A549 (cell line): ENCODE measurements at regions not wholly inside any gene's neighbourhood (a gene's known extent, or its start where the extent isn't known, plus 50 kb on each side); places are given as distances from the start of the nearest gene placed in this dataset.
"Not testable (repeated sequence)": the region's sequence is repeated elsewhere in the genome, so short reads cannot be mapped to it uniquely, and the experiment has no call there.

Experiments used
- ATAC-seq, 2 experiments: fragments of 200-7000 bp in 1 of 2; fragments of >200 bp in 1 of 2; cut with Nextera tagmentation in 1 of 2; cut with Tn5 transposase in 1 of 2; 3 replicates each; pipeline versions ENCODE4 v1.8.0 to v1.9.1; 2018 to 2020; ENCODE audit warnings: mild to moderate bottlenecking in 1 of 2, moderate library complexity in 1 of 2
- CTCF ChIA-PET: fragments of 300-600 bp; sonication (Branson Sonifier 250); formaldehyde crosslinking; extraction: SDS; loops from one replicate; lab custom pipeline; 2021; ENCODE audit warnings: antibody characterized with exemption, inconsistent platforms; lab: Yijun Ruan, JAX
- POLR2A ChIA-PET: fragments of 350-600 bp; formaldehyde crosslinking; extraction: SDS; loops from one replicate; lab custom pipeline; 2021; ENCODE audit warnings: antibody characterized with exemption, inconsistent platforms; lab: Yijun Ruan, JAX
- DNase-seq, 2 experiments: peaks; one replicate each; pipeline versions ENCODE4 v3.0.0 to v3.0.0-alpha.2; 2011 to 2016; ENCODE audit warnings: low read depth in 1 of 2, low spot score in 1 of 2
- FAIRE-seq: peaks from 2 replicates; lab custom pipeline; 2011; peaks lifted over from hg19 to GRCh38; lab: Jason Lieb, UNC
- H3K27ac ChIP-seq, 2 experiments: fragments of >200 bp; sonication (Bioruptor Twin); formaldehyde crosslinking; 3 replicates each; pipeline ENCODE4 v1.5.1; 2016 to 2017
- H3K4me1 ChIP-seq: fragments of >200 bp; sonication (Bioruptor Twin); formaldehyde crosslinking; 3 replicates; pipeline ENCODE4 v1.6.1; 2016
- H3K4me2 ChIP-seq: fragments of >200 bp; sonication (Bioruptor Twin); formaldehyde crosslinking; 3 replicates; pipeline ENCODE4 v1.6.1; 2016
- H3K4me3 ChIP-seq: fragments of >200 bp; sonication (Bioruptor Twin); formaldehyde crosslinking; 3 replicates; pipeline ENCODE4 v1.5.1; 2016
- H3K9me3 ChIP-seq: fragments of >200 bp; sonication (Bioruptor Twin); formaldehyde crosslinking; 3 replicates; pipeline ENCODE4 v1.6.1; 2016
- CBX2 ChIP-seq: fragments of 200-600 bp; sonication (generic); IDR thresholded peaks from 2 replicates; pipeline ENCODE4 v1.6.1; 2016; ENCODE audit warnings: low read depth, mild to moderate bottlenecking, borderline replicate concordance
- CBX8 ChIP-seq: fragments of 200-600 bp; sonication (generic); IDR thresholded peaks from 2 replicates; pipeline ENCODE4 v1.6.1; 2016
- CHD2 ChIP-seq: fragments of 150-350 bp; IDR thresholded peaks from 2 replicates; pipeline ENCODE4 v1.6.1; 2014; ENCODE audit warnings: low read length; ENCODE audit not compliant: partially characterized antibody
- CHD4 ChIP-seq: fragments of 200-600 bp; sonication (generic); IDR thresholded peaks from 2 replicates; pipeline ENCODE4 v1.6.1; 2016; ENCODE audit warnings: antibody characterized with exemption, mild to moderate bottlenecking, borderline replicate concordance
- EHF ChIP-seq: fragments of 250-450 bp; sonication (Bioruptor Pico); IDR thresholded peaks from 2 replicates; pipeline ENCODE4 v1.5.0; 2020; ENCODE audit warnings: mild to moderate bottlenecking
- EHMT2 ChIP-seq: fragments of 200-600 bp; sonication (generic); IDR thresholded peaks from 2 replicates; pipeline ENCODE4 v1.6.1; 2016; ENCODE audit warnings: antibody characterized with exemption, low read depth, mild to moderate bottlenecking, moderate library complexity
- HDAC2 ChIP-seq: fragments of 200-600 bp; sonication (generic); IDR thresholded peaks from 2 replicates; pipeline ENCODE4 v1.6.1; 2016
- HEYL ChIP-seq: fragments of 250-450 bp; sonication (Bioruptor Pico); IDR thresholded peaks from 2 replicates; pipeline ENCODE4 v1.8.0; 2021; ENCODE audit warnings: mild to moderate bottlenecking, moderate library complexity
- HOXA7 ChIP-seq: fragments of 250-450 bp; sonication (Bioruptor Pico); IDR thresholded peaks from 2 replicates; pipeline ENCODE4 v1.5.0; 2020; ENCODE audit warnings: mild to moderate bottlenecking, moderate library complexity
- JUNB ChIP-seq: fragments of >200 bp; sonication (Bioruptor Twin); formaldehyde crosslinking; IDR thresholded peaks from 2 replicates; pipeline ENCODE4 v1.6.1; 2016
- KDM5A ChIP-seq: fragments of 200-600 bp; sonication (generic); IDR thresholded peaks from 2 replicates; pipeline ENCODE4 v1.6.1; 2016; ENCODE audit warnings: antibody characterized with exemption, mild to moderate bottlenecking
- POLR2A ChIP-seq: IDR thresholded peaks from 2 replicates; pipeline ENCODE4 v1.6.1; 2012; ENCODE audit warnings: mild to moderate bottlenecking, low read length
- RAD21 ChIP-seq, 2 experiments: fragments of >200 bp in 1 of 2; sonication (Bioruptor Twin) in 1 of 2; formaldehyde crosslinking in 1 of 2; IDR thresholded peaks in 1 of 2; conservative IDR thresholded peaks in 1 of 2; 2 replicates in 1 of 2; 3 replicates in 1 of 2; pipeline ENCODE4 v1.6.1; 2012 to 2018; ENCODE audit warnings: inconsistent platforms in 1 of 2
- RARB ChIP-seq: fragments of 250-450 bp; sonication (Bioruptor Pico); IDR thresholded peaks from 2 replicates; pipeline ENCODE4 v1.8.0; 2021; ENCODE audit warnings: mild to moderate bottlenecking, moderate library complexity
- TFCP2L1 ChIP-seq: fragments of 250-450 bp; sonication (Bioruptor Pico); IDR thresholded peaks from 2 replicates; pipeline ENCODE4 v1.5.0; 2021; ENCODE audit warnings: mild to moderate bottlenecking
- ZSCAN20 ChIP-seq: fragments of 250-450 bp; sonication (Bioruptor Pico); IDR thresholded peaks from 2 replicates; pipeline ENCODE4 v1.8.0; 2022; ENCODE audit warnings: mild to moderate bottlenecking, moderate library complexity
- WGBS: methylation state at CpG from one replicate; pipeline ENCODE4 v1.1.6; 2017; ENCODE audit errors: missing lambda C conversion rate; 5-methylcytosine and 5-hydroxymethylcytosine counted together
- TF ChIP-seq, protein P1 (sequence below): fragments of 450-650 bp; IDR thresholded peaks from 2 replicates; pipeline ENCODE4 v1.6.1; 2014; ENCODE audit warnings: antibody characterized with exemption
- TF ChIP-seq, protein P2 (sequence below): fragments of 250-450 bp; sonication (Bioruptor Pico); IDR thresholded peaks from 2 replicates; pipeline ENCODE4 v1.5.0; 2020; ENCODE audit warnings: low read depth, mild to moderate bottlenecking, moderate library complexity
- TF ChIP-seq, protein P3 (sequence below): fragments of >200 bp; sonication (Bioruptor Twin); formaldehyde crosslinking; IDR thresholded peaks from 3 replicates; pipeline ENCODE4 v1.5.1; 2016
- TF ChIP-seq, protein P4 (sequence below): fragments of 200-600 bp; sonication (generic); IDR thresholded peaks from 2 replicates; pipeline ENCODE4 v1.6.1; 2016; ENCODE audit warnings: antibody characterized with exemption, mild to moderate bottlenecking, moderate library complexity

DNA sequence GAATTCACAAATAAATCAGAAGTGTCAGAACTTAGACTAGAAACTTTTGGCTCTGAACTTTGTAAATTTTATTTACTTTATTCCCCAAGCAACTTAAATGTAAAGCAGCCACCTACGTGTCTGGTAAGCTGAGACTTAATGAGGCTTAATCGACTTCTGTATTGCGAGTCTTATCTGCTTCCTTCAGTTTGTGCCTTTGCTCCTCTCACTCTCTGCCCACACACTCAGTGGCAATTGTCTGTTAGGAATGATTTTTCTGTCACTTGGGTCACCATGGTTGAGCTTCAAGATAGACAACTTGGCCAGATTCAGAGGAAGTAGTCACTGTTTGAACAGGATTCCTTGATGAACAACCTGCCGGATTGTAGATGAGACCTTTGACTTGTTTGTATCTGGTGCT, 691.4 kb upstream of the FSHR start:
- Histone ChIP-seq H3K27ac (no peak overlapping the region), H3K4me3 (no peak overlapping the region), H3K4me2 (no peak overlapping the region), H3K9me3 (no peaks in the 10 kb centered on the region), H3K4me1 (no peaks in the 10 kb centered on the region)
- ChIA-PET POLR2A (no interaction called here), CTCF (no interaction called here)
- no peak for DNase-seq
- TF ChIP-seq KDM5A (no peak), EHMT2 (no peak), POLR2A (no peak), HOXA7 (CRISPR knock-in tag) (no peak), EHF (no peak), JUNB (no peak), CBX8 (no peak), CHD4 (no peak), HDAC2 (no peak), RAD21 (conservative IDR thresholded peaks at IDR 0.05 in 1 of 2, IDR thresholded peaks at IDR 0.05 in 1 of 2) (no peak), CHD2 (no peak)
- TF ChIP-seq, protein P1, sequence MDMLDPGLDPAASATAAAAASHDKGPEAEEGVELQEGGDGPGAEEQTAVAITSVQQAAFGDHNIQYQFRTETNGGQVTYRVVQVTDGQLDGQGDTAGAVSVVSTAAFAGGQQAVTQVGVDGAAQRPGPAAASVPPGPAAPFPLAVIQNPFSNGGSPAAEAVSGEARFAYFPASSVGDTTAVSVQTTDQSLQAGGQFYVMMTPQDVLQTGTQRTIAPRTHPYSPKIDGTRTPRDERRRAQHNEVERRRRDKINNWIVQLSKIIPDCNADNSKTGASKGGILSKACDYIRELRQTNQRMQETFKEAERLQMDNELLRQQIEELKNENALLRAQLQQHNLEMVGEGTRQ, result no peak
- TF ChIP-seq, protein P2, sequence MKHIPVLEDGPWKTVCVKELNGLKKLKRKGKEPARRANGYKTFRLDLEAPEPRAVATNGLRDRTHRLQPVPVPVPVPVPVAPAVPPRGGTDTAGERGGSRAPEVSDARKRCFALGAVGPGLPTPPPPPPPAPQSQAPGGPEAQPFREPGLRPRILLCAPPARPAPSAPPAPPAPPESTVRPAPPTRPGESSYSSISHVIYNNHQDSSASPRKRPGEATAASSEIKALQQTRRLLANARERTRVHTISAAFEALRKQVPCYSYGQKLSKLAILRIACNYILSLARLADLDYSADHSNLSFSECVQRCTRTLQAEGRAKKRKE (CRISPR knock-in tag), result no peak
- FAIRE-seq, result no peak
- no peak for ATAC-seq
- 27% methylated on average over 4 of the region's 4 CpGs for WGBS

DNA sequence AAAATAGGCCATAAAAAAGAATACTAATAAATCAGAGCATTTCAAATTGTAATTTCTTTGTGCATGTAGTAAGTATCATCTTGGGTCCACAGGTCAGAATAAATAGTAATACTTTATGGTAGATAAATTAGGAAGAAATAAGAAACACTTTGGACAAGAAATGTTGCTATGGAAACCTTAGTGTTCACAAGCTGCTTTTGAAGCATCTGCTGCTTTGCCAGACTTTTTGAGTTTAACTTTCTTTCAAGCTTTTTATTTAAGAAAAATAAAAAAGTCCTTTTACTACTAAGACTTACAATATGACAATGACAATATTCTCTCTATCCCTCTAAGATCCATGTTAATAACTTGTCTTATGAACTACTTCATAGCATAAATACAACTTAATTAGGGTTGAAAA, 690.7 kb upstream of the FSHR start:
- no peak overlapping the region for H3K4me3 ChIP-seq
- no peak for ATAC-seq
- DNase-seq, result no peak
- no peak for FAIRE-seq
- POLR2A ChIA-PET, result no interaction called here
- no peaks in the 10 kb centered on the region for H3K4me1 ChIP-seq
- no peak overlapping the region for H3K4me2 ChIP-seq
- TF ChIP-seq CBX2 (no peak), HEYL (no peak), RARB (no peak)
- TF ChIP-seq, all 56 proteins: peak for 0
- Histone ChIP-seq H3K9me3 (no peaks in the 10 kb centered on the region), H3K27ac (no peak overlapping the region)
- CTCF ChIA-PET, result no interaction called here

DNA sequence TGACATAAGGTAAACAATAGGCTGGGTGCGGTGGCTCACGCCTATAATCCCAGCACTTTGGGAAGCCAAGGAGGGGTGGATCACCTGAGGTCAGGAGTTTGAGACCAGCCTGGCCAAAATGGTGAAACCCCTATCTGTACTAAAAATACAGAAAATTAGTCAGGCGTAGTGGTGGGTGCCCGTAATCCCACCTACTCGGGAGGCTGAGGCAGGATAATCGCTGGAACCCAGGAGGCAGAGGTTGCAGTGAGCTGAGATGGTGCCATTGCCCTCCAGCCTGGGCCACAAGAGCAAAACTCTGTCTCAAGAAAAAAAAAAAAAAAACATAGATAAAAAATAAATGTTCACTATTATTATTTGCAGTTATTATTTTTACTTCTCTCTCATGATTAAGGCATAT, 689.8 kb upstream of the FSHR start:
- ATAC-seq, CTCF ChIA-PET: not testable (repeated sequence)

DNA sequence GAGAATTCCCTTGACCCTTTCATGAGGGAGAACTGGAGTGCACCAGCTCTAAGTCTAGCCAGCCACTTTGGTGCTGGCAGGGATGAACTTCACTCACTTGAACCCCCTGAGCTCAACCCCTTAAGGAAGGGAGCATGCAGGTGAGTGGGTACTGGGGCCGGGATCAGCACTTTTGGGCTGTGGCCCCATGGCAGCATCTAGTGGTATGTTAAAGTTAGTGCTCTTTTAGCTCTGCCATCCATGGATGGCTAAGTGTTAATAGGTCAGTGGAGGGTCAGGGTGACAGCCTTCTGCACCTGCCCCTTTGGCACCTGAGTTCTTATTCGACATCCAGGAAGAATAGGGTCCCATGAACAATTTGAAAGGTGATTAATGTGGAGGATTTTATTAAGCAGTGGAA, 689.0 kb upstream of the FSHR start:
- H3K27ac ChIP-seq, result no peak overlapping the region
- TF ChIP-seq ZSCAN20 (CRISPR knock-in tag) (no peak), TFCP2L1 (CRISPR knock-in tag) (no peak)
- TF ChIP-seq, protein P1, result no peak
- TF ChIP-seq, protein P3, sequence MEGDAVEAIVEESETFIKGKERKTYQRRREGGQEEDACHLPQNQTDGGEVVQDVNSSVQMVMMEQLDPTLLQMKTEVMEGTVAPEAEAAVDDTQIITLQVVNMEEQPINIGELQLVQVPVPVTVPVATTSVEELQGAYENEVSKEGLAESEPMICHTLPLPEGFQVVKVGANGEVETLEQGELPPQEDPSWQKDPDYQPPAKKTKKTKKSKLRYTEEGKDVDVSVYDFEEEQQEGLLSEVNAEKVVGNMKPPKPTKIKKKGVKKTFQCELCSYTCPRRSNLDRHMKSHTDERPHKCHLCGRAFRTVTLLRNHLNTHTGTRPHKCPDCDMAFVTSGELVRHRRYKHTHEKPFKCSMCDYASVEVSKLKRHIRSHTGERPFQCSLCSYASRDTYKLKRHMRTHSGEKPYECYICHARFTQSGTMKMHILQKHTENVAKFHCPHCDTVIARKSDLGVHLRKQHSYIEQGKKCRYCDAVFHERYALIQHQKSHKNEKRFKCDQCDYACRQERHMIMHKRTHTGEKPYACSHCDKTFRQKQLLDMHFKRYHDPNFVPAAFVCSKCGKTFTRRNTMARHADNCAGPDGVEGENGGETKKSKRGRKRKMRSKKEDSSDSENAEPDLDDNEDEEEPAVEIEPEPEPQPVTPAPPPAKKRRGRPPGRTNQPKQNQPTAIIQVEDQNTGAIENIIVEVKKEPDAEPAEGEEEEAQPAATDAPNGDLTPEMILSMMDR, result no peak
- TF ChIP-seq, protein P4, sequence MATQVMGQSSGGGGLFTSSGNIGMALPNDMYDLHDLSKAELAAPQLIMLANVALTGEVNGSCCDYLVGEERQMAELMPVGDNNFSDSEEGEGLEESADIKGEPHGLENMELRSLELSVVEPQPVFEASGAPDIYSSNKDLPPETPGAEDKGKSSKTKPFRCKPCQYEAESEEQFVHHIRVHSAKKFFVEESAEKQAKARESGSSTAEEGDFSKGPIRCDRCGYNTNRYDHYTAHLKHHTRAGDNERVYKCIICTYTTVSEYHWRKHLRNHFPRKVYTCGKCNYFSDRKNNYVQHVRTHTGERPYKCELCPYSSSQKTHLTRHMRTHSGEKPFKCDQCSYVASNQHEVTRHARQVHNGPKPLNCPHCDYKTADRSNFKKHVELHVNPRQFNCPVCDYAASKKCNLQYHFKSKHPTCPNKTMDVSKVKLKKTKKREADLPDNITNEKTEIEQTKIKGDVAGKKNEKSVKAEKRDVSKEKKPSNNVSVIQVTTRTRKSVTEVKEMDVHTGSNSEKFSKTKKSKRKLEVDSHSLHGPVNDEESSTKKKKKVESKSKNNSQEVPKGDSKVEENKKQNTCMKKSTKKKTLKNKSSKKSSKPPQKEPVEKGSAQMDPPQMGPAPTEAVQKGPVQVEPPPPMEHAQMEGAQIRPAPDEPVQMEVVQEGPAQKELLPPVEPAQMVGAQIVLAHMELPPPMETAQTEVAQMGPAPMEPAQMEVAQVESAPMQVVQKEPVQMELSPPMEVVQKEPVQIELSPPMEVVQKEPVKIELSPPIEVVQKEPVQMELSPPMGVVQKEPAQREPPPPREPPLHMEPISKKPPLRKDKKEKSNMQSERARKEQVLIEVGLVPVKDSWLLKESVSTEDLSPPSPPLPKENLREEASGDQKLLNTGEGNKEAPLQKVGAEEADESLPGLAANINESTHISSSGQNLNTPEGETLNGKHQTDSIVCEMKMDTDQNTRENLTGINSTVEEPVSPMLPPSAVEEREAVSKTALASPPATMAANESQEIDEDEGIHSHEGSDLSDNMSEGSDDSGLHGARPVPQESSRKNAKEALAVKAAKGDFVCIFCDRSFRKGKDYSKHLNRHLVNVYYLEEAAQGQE, result no peak
- FAIRE-seq, result no peak
- CTCF ChIA-PET, result no interaction called here
- no peaks in the 10 kb centered on the region for H3K9me3 ChIP-seq
- H3K4me3 ChIP-seq, result no peak overlapping the region
- ATAC-seq, result no peak
- WGBS, result 0% methylated on average over 2 of the region's 2 CpGs
- no peaks in the 10 kb centered on the region for H3K4me1 ChIP-seq
- DNase-seq, result no peak
- no peak overlapping the region for H3K4me2 ChIP-seq
- POLR2A ChIA-PET, result no interaction called here

More for the DNA sequence above, 689.8 kb upstream of the FSHR start:
- DNase-seq, H3K27ac ChIP-seq, H3K9me3 ChIP-seq, FAIRE-seq, POLR2A ChIA-PET, H3K4me2 ChIP-seq, H3K4me1 ChIP-seq, H3K4me3 ChIP-seq: not testable (repeated sequence)
- 7% methylated on average over 6 of the region's 6 CpGs for WGBS
